Ovary (tissue), 3 donors: ENCODE measurements at regions not wholly inside any gene's neighbourhood (a gene's known extent, or its start where the extent isn't known, plus 50 kb on each side); places are given as distances from the start of the nearest gene placed in this dataset.

Source experiments
- CTCF ChIP-seq, 3 donors: fragments of 450-650 bp in 2 of 3; fragments of 200-600 bp in 1 of 3; IDR thresholded peaks; one replicate each; pipeline versions ENCODE4 v1.5.1 to v1.8.0; 2016 to 2022; ENCODE audit warnings: antibody characterized with exemption in 3 of 3, mild to moderate bottlenecking in 1 of 3
- EP300 ChIP-seq: sonication (generic); formaldehyde crosslinking; IDR thresholded peaks from one replicate; pipeline ENCODE4 v1.6.1; 2017; ENCODE audit warnings: antibody characterized with exemption
- POLR2A ChIP-seq: fragments of 450-650 bp; IDR thresholded peaks from one replicate; pipeline ENCODE4 v1.6.1; 2017; ENCODE audit warnings: antibody characterized with exemption, mild to moderate bottlenecking, moderate library complexity
- donor health status: DM: no; HTN: no; CAD: no.

GRCh38 chr5:112024769-112025168 is 267.8 kb upstream of the NREP start:
- TF ChIP-seq POLR2A (no peak), CTCF (IDR thresholded peaks at IDR 0.05) (no peak), EP300 (no peak)
